Liver (tissue), 8 donors: ENCODE measurements at regions not wholly inside any gene's neighbourhood (a gene's known extent, or its start where the extent isn't known, plus 50 kb on each side); places are given as distances from the start of the nearest gene placed in this dataset.

Experiments
- DNase-seq: peaks from one replicate; pipeline ENCODE4 v3.0.0-alpha.2; 2017; ENCODE audit warnings: low spot score
- H3K27ac ChIP-seq, 2 donors: one replicate each; pipeline ENCODE4 v1.7.0; 2013; ENCODE audit warnings: inconsistent platforms in 2 of 2, low read length in 2 of 2, control low read depth in 1 of 2, low read depth in 1 of 2, mild to moderate bottlenecking in 1 of 2
- H3K27me3 ChIP-seq, 4 donors: one replicate each; pipeline versions ENCODE4 v1.6.1 to v1.7.0; 2013; ENCODE audit warnings: low read length in 3 of 4, inconsistent platforms in 1 of 4, mild to moderate bottlenecking in 1 of 4, moderate library complexity in 1 of 4; ENCODE audit not compliant: control insufficient read depth in 4 of 4, insufficient read depth in 4 of 4
- H3K36me3 ChIP-seq, 4 donors: one replicate each; pipeline versions ENCODE4 v1.6.1 to v1.7.0; 2013; ENCODE audit warnings: low read length in 3 of 4, mild to moderate bottlenecking in 3 of 4, low read depth in 1 of 4, moderate library complexity in 1 of 4; ENCODE audit not compliant: control insufficient read depth in 4 of 4, insufficient read depth in 3 of 4
- H3K4me1 ChIP-seq, 4 donors: one replicate each; pipeline versions ENCODE4 v1.6.1 to v1.7.0; 2013; ENCODE audit warnings: low read length in 3 of 4, mild to moderate bottlenecking in 3 of 4, moderate library complexity in 1 of 4; ENCODE audit not compliant: control insufficient read depth in 4 of 4, insufficient read depth in 4 of 4
- H3K4me3 ChIP-seq, 3 donors: one replicate each; pipeline versions ENCODE4 v1.6.1 to v1.7.0; 2013; ENCODE audit warnings: low read length in 3 of 3, control low read depth in 1 of 3, low read depth in 1 of 3, mild to moderate bottlenecking in 1 of 3
- H3K9ac ChIP-seq, 2 donors: one replicate each; pipeline ENCODE4 v1.7.0; 2013; ENCODE audit warnings: low read length in 2 of 2, mild to moderate bottlenecking in 2 of 2, moderate library complexity in 2 of 2, control low read depth in 1 of 2, low read depth in 1 of 2
- H3K9me3 ChIP-seq, 4 donors: one replicate each; pipeline versions ENCODE4 v1.6.1 to v1.7.0; 2013; ENCODE audit warnings: low read length in 3 of 4; ENCODE audit not compliant: control insufficient read depth in 4 of 4
- EGR1 ChIP-seq, 2 donors: IDR thresholded peaks; 2 replicates each; pipeline ENCODE4 v1.6.1; 2016 to 2018; ENCODE audit warnings: antibody characterized with exemption in 2 of 2, low read depth in 2 of 2
- FOXA1 ChIP-seq: IDR thresholded peaks from 2 replicates; pipeline ENCODE4 v1.6.1; 2016; ENCODE audit warnings: antibody characterized with exemption
- FOXA2 ChIP-seq: IDR thresholded peaks from 2 replicates; pipeline ENCODE4 v1.6.1; 2016; ENCODE audit warnings: antibody characterized with exemption
- HNF4G ChIP-seq: IDR thresholded peaks from 2 replicates; pipeline ENCODE4 v1.6.1; 2016; ENCODE audit warnings: antibody characterized with exemption
- JUND ChIP-seq, 2 donors: IDR thresholded peaks; 2 replicates each; pipeline ENCODE4 v1.6.1; 2016; ENCODE audit warnings: antibody characterized with exemption in 2 of 2
- SP1 ChIP-seq: IDR thresholded peaks from 2 replicates; pipeline ENCODE4 v1.6.1; 2018; ENCODE audit warnings: antibody characterized with exemption, mild to moderate bottlenecking
- TAF1 ChIP-seq: conservative IDR thresholded peaks from 2 replicates; pipeline ENCODE4 v1.6.1; 2016; ENCODE audit warnings: antibody characterized with exemption, mild to moderate bottlenecking
- WGBS: extraction: QIAGEN DNeasy Blood & Tissue Kit; methylation state at CpG from one replicate; pipeline ENCODE4 v1.1.7; 2013; 5-methylcytosine and 5-hydroxymethylcytosine counted together
- TF ChIP-seq, protein P1 (sequence below): IDR thresholded peaks from 2 replicates; pipeline ENCODE4 v1.6.1; 2016; ENCODE audit warnings: antibody characterized with exemption
- TF ChIP-seq, protein P2 (sequence below): IDR thresholded peaks from 2 replicates; pipeline ENCODE4 v1.6.1; 2016; ENCODE audit warnings: antibody characterized with exemption, mild to moderate bottlenecking
- TF ChIP-seq, protein P3 (sequence below): IDR thresholded peaks from 2 replicates; pipeline ENCODE4 v1.6.1; 2016; ENCODE audit warnings: antibody characterized with exemption
- TF ChIP-seq, protein P4 (sequence below): fragments of 150-350 bp; IDR thresholded peaks from 2 replicates; pipeline ENCODE4 v1.5.1; 2017; ENCODE audit warnings: improper control_type of control experiment, low read depth, low read length; ENCODE audit not compliant: missing input control
- TF ChIP-seq, protein P5 (sequence below): IDR thresholded peaks from 2 replicates; pipeline ENCODE4 v1.6.1; 2016; ENCODE audit warnings: antibody characterized with exemption
- donor health status: healthy.
- donor health status: healthy.
- donor health status: healthy.
- donor health status: healthy.
- donor health status: healthy.

DNA sequence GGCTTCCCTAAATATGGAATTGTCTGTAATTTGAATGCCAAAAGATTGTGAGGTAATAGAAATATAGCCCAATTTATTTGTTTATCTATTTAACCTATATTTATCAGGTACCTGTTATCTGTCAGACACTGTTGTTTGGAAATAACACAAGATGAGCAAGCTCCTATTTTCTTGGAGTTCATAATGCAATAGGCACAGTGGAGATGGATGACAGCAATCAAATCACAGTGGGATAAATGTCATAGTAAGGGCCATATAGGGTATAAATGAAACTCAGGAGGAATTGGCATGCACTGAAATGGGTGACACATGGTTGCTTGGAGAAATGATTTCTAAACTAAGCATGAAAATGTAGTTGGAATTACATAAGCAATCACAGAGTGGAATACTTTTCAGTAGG is 761.8 kb upstream of the MBL2 start (continued):
- TF ChIP-seq, protein P1, sequence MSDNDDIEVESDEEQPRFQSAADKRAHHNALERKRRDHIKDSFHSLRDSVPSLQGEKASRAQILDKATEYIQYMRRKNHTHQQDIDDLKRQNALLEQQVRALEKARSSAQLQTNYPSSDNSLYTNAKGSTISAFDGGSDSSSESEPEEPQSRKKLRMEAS = no peak
- no peak for TF ChIP-seq JUND (IDR thresholded peaks at IDR 0.05)

DNA sequence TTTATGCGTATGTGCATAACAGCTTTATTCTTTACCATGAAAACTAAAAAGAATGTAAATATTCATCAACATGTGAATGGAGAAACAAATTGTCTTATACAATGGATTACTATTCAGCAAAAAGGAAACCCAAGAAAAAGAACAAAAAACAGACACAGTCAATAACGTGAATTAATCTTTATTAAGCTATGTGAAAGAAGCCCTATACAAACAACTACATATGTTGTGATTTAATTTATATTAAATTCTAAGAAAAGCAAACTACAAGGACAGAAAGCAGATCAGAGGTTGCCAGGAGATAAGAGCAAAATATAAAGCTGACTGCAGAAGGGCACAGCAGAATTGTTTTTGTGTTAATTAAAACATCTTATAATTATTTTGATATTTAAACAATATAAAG is 756.4 kb upstream of the MBL2 start:
- H3K9me3 ChIP-seq = no peaks in the 10 kb centered on the region
- WGBS = 83% methylated on average over 2 of the region's 2 CpGs
- no peak overlapping the region for H3K9ac ChIP-seq
- no peaks in the 10 kb centered on the region for H3K36me3 ChIP-seq
- no peaks in the 10 kb centered on the region for H3K4me1 ChIP-seq
- H3K27me3 ChIP-seq = no peaks in the 10 kb centered on the region
- no peak overlapping the region for H3K27ac ChIP-seq
- no peak overlapping the region for H3K4me3 ChIP-seq
- no peak for DNase-seq
- no peak for TF ChIP-seq FOXA1

DNA sequence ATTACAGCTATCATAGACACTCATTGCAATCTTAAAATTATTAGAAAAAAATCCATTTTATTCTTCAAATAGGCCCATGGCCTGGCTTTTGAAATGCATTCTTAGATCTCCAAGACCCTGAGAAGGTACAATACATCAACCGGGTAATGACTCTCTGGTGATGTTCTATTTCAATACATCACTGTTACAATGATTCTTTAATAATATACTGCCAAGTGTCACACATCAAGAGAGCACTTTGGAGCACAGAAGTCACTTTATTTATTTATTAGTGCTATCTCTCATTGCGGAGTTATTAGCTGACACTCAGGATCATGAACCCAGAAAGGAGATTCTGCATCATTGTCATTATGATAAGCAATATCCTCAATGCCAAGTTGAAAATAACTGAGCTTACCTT is 748.5 kb upstream of the MBL2 start:
- Histone ChIP-seq H3K36me3 (no peaks in the 10 kb centered on the region), H3K27me3 (no peaks in the 10 kb centered on the region), H3K27ac (no peak overlapping the region), H3K9me3 (no peaks in the 10 kb centered on the region), H3K9ac (no peak overlapping the region), H3K4me3 (no peak overlapping the region), H3K4me1 (no peaks in the 10 kb centered on the region)
- TF ChIP-seq, protein P2, sequence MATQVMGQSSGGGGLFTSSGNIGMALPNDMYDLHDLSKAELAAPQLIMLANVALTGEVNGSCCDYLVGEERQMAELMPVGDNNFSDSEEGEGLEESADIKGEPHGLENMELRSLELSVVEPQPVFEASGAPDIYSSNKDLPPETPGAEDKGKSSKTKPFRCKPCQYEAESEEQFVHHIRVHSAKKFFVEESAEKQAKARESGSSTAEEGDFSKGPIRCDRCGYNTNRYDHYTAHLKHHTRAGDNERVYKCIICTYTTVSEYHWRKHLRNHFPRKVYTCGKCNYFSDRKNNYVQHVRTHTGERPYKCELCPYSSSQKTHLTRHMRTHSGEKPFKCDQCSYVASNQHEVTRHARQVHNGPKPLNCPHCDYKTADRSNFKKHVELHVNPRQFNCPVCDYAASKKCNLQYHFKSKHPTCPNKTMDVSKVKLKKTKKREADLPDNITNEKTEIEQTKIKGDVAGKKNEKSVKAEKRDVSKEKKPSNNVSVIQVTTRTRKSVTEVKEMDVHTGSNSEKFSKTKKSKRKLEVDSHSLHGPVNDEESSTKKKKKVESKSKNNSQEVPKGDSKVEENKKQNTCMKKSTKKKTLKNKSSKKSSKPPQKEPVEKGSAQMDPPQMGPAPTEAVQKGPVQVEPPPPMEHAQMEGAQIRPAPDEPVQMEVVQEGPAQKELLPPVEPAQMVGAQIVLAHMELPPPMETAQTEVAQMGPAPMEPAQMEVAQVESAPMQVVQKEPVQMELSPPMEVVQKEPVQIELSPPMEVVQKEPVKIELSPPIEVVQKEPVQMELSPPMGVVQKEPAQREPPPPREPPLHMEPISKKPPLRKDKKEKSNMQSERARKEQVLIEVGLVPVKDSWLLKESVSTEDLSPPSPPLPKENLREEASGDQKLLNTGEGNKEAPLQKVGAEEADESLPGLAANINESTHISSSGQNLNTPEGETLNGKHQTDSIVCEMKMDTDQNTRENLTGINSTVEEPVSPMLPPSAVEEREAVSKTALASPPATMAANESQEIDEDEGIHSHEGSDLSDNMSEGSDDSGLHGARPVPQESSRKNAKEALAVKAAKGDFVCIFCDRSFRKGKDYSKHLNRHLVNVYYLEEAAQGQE = no peak
- TF ChIP-seq EGR1 (IDR thresholded peaks at IDR 0.05; ENCODE audit: low read depth in 2 of 2) = no peak
- no peak for TF ChIP-seq HNF4G
- TF ChIP-seq, protein P3, sequence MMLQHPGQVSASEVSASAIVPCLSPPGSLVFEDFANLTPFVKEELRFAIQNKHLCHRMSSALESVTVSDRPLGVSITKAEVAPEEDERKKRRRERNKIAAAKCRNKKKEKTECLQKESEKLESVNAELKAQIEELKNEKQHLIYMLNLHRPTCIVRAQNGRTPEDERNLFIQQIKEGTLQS = no peak
- TF ChIP-seq, protein P4, sequence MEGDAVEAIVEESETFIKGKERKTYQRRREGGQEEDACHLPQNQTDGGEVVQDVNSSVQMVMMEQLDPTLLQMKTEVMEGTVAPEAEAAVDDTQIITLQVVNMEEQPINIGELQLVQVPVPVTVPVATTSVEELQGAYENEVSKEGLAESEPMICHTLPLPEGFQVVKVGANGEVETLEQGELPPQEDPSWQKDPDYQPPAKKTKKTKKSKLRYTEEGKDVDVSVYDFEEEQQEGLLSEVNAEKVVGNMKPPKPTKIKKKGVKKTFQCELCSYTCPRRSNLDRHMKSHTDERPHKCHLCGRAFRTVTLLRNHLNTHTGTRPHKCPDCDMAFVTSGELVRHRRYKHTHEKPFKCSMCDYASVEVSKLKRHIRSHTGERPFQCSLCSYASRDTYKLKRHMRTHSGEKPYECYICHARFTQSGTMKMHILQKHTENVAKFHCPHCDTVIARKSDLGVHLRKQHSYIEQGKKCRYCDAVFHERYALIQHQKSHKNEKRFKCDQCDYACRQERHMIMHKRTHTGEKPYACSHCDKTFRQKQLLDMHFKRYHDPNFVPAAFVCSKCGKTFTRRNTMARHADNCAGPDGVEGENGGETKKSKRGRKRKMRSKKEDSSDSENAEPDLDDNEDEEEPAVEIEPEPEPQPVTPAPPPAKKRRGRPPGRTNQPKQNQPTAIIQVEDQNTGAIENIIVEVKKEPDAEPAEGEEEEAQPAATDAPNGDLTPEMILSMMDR = no peak
- no peak for TF ChIP-seq TAF1
- TF ChIP-seq, protein P5, sequence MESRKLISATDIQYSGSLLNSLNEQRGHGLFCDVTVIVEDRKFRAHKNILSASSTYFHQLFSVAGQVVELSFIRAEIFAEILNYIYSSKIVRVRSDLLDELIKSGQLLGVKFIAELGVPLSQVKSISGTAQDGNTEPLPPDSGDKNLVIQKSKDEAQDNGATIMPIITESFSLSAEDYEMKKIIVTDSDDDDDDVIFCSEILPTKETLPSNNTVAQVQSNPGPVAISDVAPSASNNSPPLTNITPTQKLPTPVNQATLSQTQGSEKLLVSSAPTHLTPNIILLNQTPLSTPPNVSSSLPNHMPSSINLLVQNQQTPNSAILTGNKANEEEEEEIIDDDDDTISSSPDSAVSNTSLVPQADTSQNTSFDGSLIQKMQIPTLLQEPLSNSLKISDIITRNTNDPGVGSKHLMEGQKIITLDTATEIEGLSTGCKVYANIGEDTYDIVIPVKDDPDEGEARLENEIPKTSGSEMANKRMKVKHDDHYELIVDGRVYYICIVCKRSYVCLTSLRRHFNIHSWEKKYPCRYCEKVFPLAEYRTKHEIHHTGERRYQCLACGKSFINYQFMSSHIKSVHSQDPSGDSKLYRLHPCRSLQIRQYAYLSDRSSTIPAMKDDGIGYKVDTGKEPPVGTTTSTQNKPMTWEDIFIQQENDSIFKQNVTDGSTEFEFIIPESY = no peak
- TF ChIP-seq SP1 = no peak
- TF ChIP-seq JUND (IDR thresholded peaks at IDR 0.05) = no peak
- TF ChIP-seq FOXA2 = no peak
- no peak for TF ChIP-seq FOXA1
- no peak for DNase-seq
- WGBS = 92% methylated on average over 2 of the region's 2 CpGs
